GM19238 (cell line): ENCODE measurements at regions not wholly inside any gene's neighbourhood (a gene's known extent, or its start where the extent isn't known, plus 50 kb on each side); places are given as distances from the start of the nearest gene placed in this dataset.
"Not testable (repeated sequence)": the region's sequence is repeated elsewhere in the genome, so short reads cannot be mapped to it uniquely, and the experiment has no call there.

Experiments used
- DNase-seq: peaks from one replicate; pipeline ENCODE4 v3.0.0; 2011; ENCODE audit warnings: low spot score; ENCODE audit not compliant: insufficient read length

GRCh38 chr22:35178446-35178845 lies 78.8 kb upstream of the HMGXB4 start:
- DNase-seq, result no peak

- DNase-seq, result no peak
Observed at GRCh38 chr22:35183917-35184316, 73.4 kb upstream of the HMGXB4 start.

- DNase-seq, result no peak
Observed at GRCh38 chr22:35186492-35186891, 70.8 kb upstream of the HMGXB4 start.

GRCh38 chr22:35188930-35189329 lies 68.4 kb upstream of the HMGXB4 start:
- DNase-seq, result not testable (repeated sequence)

- DNase-seq, result no peak
Observed at GRCh38 chr22:35189559-35189958, 67.7 kb upstream of the HMGXB4 start.

- DNase-seq, result no peak
Observed at GRCh38 chr22:35191412-35191811, 65.9 kb upstream of the HMGXB4 start.

GRCh38 chr22:35192129-35192918 lies 65.0 kb upstream of the HMGXB4 start:
- DNase-seq, result no peak

GRCh38 chr22:35195226-35195625 lies 62.1 kb upstream of the HMGXB4 start:
- DNase-seq, result no peak

- no peak for DNase-seq
Observed at GRCh38 chr22:35195821-35196220, 61.5 kb upstream of the HMGXB4 start.

- no peak for DNase-seq
Observed at GRCh38 chr22:35197071-35197470, 60.2 kb upstream of the HMGXB4 start.

- no peak for DNase-seq
Observed at GRCh38 chr22:35197886-35198285, 59.4 kb upstream of the HMGXB4 start.

- no peak for DNase-seq
Observed at GRCh38 chr22:35198738-35199137, 58.6 kb upstream of the HMGXB4 start.

GRCh38 chr22:35202376-35202775 lies 54.9 kb upstream of the HMGXB4 start:
- no peak for DNase-seq

- no peak for DNase-seq
Observed at GRCh38 chr22:35203583-35203982, 53.7 kb upstream of the HMGXB4 start.

- DNase-seq, result no peak
Observed at GRCh38 chr22:35204807-35205775, 52.2 kb upstream of the HMGXB4 start.

GRCh38 chr22:35205961-35206360 lies 51.3 kb upstream of the HMGXB4 start:
- DNase-seq, result no peak

- DNase-seq, result no peak
Observed at GRCh38 chr22:35206889-35207288, 50.4 kb upstream of the HMGXB4 start.
